ENCODE measurements at regions not wholly inside any gene's neighbourhood (a gene's known extent, or its start where the extent isn't known, plus 50 kb on each side); places are given as distances from the start of the nearest gene placed in this dataset.

GRCh38 chr1:60535713-60536112 is 462.1 kb upstream of the C1orf87 start:
- no peaks in the 10 kb centered on the region for H3K9me1 ChIP-seq (ENCODE audit: control insufficient read depth, extremely low read depth, insufficient read depth, low read length)
- no peaks in the 10 kb centered on the region for H3K4me1 ChIP-seq (ENCODE audit: control insufficient read depth, extremely low read depth, insufficient read depth, low read length)
- no peak for DNase-seq (ENCODE audit: low read depth, low spot score)
- dilution Hi-C loops (cut with MboI; ENCODE audit: extremely low pct_ligation_motif_present, low sequenced_read_pairs) = no loop called here
- no peak overlapping the region for H3K27ac ChIP-seq (ENCODE audit: control insufficient read depth, insufficient read depth, low read length)
- H3K36me3 ChIP-seq (ENCODE audit: control insufficient read depth in 2 of 2, extremely low read depth in 1 of 2, insufficient read depth in 2 of 2, low read length in 2 of 2) = no peaks in the 10 kb centered on the region
- H3K79me2 ChIP-seq (ENCODE audit: control insufficient read depth, insufficient read depth, low read length) = no peaks in the 10 kb centered on the region
- TF ChIP-seq, protein P1, sequence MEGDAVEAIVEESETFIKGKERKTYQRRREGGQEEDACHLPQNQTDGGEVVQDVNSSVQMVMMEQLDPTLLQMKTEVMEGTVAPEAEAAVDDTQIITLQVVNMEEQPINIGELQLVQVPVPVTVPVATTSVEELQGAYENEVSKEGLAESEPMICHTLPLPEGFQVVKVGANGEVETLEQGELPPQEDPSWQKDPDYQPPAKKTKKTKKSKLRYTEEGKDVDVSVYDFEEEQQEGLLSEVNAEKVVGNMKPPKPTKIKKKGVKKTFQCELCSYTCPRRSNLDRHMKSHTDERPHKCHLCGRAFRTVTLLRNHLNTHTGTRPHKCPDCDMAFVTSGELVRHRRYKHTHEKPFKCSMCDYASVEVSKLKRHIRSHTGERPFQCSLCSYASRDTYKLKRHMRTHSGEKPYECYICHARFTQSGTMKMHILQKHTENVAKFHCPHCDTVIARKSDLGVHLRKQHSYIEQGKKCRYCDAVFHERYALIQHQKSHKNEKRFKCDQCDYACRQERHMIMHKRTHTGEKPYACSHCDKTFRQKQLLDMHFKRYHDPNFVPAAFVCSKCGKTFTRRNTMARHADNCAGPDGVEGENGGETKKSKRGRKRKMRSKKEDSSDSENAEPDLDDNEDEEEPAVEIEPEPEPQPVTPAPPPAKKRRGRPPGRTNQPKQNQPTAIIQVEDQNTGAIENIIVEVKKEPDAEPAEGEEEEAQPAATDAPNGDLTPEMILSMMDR (optimal IDR thresholded peaks at IDR 0.05 in 1 of 3, IDR thresholded peaks at IDR 0.05 in 1 of 3, conservative IDR thresholded peaks at IDR 0.05 in 1 of 3; ENCODE audit: extremely low read depth in 1 of 3, insufficient read depth in 2 of 3, low read length in 3 of 3) = no peak
- no peak for TF ChIP-seq EZH2 (IDR thresholded peaks at IDR 0.05; ENCODE audit: low read length)
- no peaks in the 10 kb centered on the region for H3K27me3 ChIP-seq (ENCODE audit: control insufficient read depth, extremely low read depth, insufficient read depth, low read length)
- no peaks in the 10 kb centered on the region for H3K9me3 ChIP-seq (ENCODE audit: control insufficient read depth, low read depth, low read length)
- no peak overlapping the region for H3K9ac ChIP-seq (ENCODE audit: control insufficient read depth, extremely low read depth, insufficient read depth, low read length)
- H3K4me3 ChIP-seq (ENCODE audit: control insufficient read depth in 2 of 3, extremely low read depth in 1 of 3, insufficient read depth in 2 of 3, low read depth in 1 of 3, low read length in 3 of 3) = no peak overlapping the region
- H2AFZ ChIP-seq (ENCODE audit: control insufficient read depth, low read length) = no peak overlapping the region
- no peak overlapping the region for H3K4me2 ChIP-seq (ENCODE audit: control insufficient read depth, extremely low read depth, insufficient read depth, low read depth, low read length)
- no peaks in the 10 kb centered on the region for H4K20me1 ChIP-seq (ENCODE audit: control insufficient read depth, extremely low read depth, insufficient read depth, low read length)
- FAIRE-seq = no peak

GRCh38 chr1:60527567-60527966 is 454.0 kb upstream of the C1orf87 start:
- FAIRE-seq (no peak), DNase-seq (ENCODE audit: low read depth, low spot score) (no peak)
- Histone ChIP-seq H3K79me2 (ENCODE audit: control insufficient read depth, insufficient read depth, low read length) (no peaks in the 10 kb centered on the region), H3K27ac (ENCODE audit: control insufficient read depth, insufficient read depth, low read length) (no peak overlapping the region), H3K36me3 (ENCODE audit: control insufficient read depth in 2 of 2, extremely low read depth in 1 of 2, insufficient read depth in 2 of 2, low read length in 2 of 2) (no peaks in the 10 kb centered on the region), H4K20me1 (ENCODE audit: control insufficient read depth, extremely low read depth, insufficient read depth, low read length) (no peaks in the 10 kb centered on the region), H3K27me3 (ENCODE audit: control insufficient read depth, extremely low read depth, insufficient read depth, low read length) (no peaks in the 10 kb centered on the region), H3K9ac (ENCODE audit: control insufficient read depth, extremely low read depth, insufficient read depth, low read length) (no peak overlapping the region), H3K4me3 (ENCODE audit: control insufficient read depth in 2 of 3, extremely low read depth in 1 of 3, insufficient read depth in 2 of 3, low read depth in 1 of 3, low read length in 3 of 3) (no peak overlapping the region), H2AFZ (ENCODE audit: control insufficient read depth, low read length) (no peak overlapping the region), H3K4me2 (ENCODE audit: control insufficient read depth, extremely low read depth, insufficient read depth, low read depth, low read length) (no peak overlapping the region), H3K4me1 (ENCODE audit: control insufficient read depth, extremely low read depth, insufficient read depth, low read length) (no peaks in the 10 kb centered on the region), H3K9me1 (ENCODE audit: control insufficient read depth, extremely low read depth, insufficient read depth, low read length) (no peaks in the 10 kb centered on the region), H3K9me3 (ENCODE audit: control insufficient read depth, low read depth, low read length) (no peaks in the 10 kb centered on the region)
- dilution Hi-C loops (cut with MboI; ENCODE audit: extremely low pct_ligation_motif_present, low sequenced_read_pairs) = no loop called here
- TF ChIP-seq, protein P1 (optimal IDR thresholded peaks at IDR 0.05 in 1 of 3, IDR thresholded peaks at IDR 0.05 in 1 of 3, conservative IDR thresholded peaks at IDR 0.05 in 1 of 3; ENCODE audit: extremely low read depth in 1 of 3, insufficient read depth in 2 of 3, low read length in 3 of 3) = no peak
- TF ChIP-seq EZH2 (IDR thresholded peaks at IDR 0.05; ENCODE audit: low read length) = no peak

Measured in keratinocyte (primary cell).